ENCODE measurements at regions not wholly inside any gene's neighbourhood (a gene's known extent, or its start where the extent isn't known, plus 50 kb on each side); places are given as distances from the start of the nearest gene placed in this dataset.

- no peak for TF ChIP-seq NKRF (conservative IDR thresholded peaks at IDR 0.05)
- TF ChIP-seq FOXM1 (IDR thresholded peaks at IDR 0.05; ENCODE audit: low read depth, low read length): no peak
- no peak for TF ChIP-seq POLR2A (IDR thresholded peaks at IDR 0.05; ENCODE audit: low read depth, low read length)
- TF ChIP-seq CTCF (IDR thresholded peaks at IDR 0.05 in 2 of 3, conservative IDR thresholded peaks at IDR 0.05 in 1 of 3; ENCODE audit: control insufficient read depth in 2 of 3, extremely low read depth in 1 of 3, insufficient read depth in 1 of 3, low read depth in 3 of 3, low read length in 3 of 3): no peak
- TF ChIP-seq CHD2 (IDR thresholded peaks at IDR 0.05; ENCODE audit: borderline replicate concordance, low read depth, low read length): no peak
- no peak for TF ChIP-seq POLR2AphosphoS5 (IDR thresholded peaks at IDR 0.05; ENCODE audit: low read length)
- no peak for TF ChIP-seq PBX3 (IDR thresholded peaks at IDR 0.05; ENCODE audit: insufficient replicate concordance, low read depth, low read length)
These were observed 336.9 kb upstream of the RSPO3 start for GRCh38 chr6:126781582-126781981.

All from GM12878 (cell line).